Fibroblast of pulmonary artery (primary cell): ENCODE measurements at regions not wholly inside any gene's neighbourhood (a gene's known extent, or its start where the extent isn't known, plus 50 kb on each side); places are given as distances from the start of the nearest gene placed in this dataset.

ENCODE experiments used
- DNase-seq: peaks from one replicate; pipeline ENCODE4 v3.0.0-alpha.2; 2010; ENCODE audit warnings: low read depth
- H3K4me3 ChIP-seq: replicated peaks from 2 replicates; pipeline ENCODE4 v1.5.1; 2011; ENCODE audit warnings: low read depth, mild to moderate bottlenecking, control low read depth, low read length, moderate library complexity
- TF ChIP-seq, protein P1 (sequence below): IDR thresholded peaks from 2 replicates; pipeline ENCODE4 v1.5.1; 2011; ENCODE audit warnings: mild to moderate bottlenecking, control low read depth, low read length, inconsistent platforms; ENCODE audit errors: missing control alignments

DNA sequence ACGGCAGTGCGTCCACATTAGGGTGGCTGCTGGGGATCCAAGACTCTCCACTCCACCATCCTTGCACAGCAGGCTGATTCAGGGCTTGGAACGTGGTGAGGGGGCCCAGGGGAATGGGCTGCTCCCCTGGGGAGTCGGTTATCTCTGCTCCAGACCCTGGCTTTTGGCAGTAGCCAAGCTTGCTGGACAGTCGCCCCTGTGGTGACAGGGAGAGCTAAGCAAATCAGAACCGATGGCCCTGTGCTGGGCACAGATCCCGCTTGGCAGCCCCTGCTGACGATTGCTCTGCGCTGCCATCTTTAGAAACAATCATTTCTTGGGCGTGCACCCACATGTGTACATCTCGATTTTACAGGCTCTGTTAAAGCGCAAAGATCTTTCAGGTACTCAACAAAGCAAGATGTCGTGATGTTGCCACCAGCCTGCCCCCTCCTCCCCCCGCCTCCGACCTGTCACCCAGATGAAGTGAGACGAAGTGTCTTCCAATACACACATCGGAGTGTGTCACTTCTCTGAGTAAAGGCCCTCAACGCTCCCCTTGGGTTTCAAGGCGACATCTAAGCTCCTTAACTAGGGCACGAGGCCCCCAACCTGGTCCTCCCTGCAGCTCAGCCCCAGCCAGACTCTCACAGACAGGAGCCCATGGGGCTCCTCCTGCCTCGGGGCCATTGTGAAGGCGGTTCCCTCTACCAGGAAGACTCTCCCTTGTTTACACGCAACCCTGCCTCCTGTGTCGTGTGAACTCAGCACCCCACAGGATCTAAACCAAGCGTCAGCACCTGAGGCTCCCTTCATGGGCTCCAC, 55.6 kb downstream of the PITPNM2 start:
- no peak for DNase-seq
- no peak overlapping the region for H3K4me3 ChIP-seq
- TF ChIP-seq, protein P1, sequence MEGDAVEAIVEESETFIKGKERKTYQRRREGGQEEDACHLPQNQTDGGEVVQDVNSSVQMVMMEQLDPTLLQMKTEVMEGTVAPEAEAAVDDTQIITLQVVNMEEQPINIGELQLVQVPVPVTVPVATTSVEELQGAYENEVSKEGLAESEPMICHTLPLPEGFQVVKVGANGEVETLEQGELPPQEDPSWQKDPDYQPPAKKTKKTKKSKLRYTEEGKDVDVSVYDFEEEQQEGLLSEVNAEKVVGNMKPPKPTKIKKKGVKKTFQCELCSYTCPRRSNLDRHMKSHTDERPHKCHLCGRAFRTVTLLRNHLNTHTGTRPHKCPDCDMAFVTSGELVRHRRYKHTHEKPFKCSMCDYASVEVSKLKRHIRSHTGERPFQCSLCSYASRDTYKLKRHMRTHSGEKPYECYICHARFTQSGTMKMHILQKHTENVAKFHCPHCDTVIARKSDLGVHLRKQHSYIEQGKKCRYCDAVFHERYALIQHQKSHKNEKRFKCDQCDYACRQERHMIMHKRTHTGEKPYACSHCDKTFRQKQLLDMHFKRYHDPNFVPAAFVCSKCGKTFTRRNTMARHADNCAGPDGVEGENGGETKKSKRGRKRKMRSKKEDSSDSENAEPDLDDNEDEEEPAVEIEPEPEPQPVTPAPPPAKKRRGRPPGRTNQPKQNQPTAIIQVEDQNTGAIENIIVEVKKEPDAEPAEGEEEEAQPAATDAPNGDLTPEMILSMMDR, result no peak

DNA sequence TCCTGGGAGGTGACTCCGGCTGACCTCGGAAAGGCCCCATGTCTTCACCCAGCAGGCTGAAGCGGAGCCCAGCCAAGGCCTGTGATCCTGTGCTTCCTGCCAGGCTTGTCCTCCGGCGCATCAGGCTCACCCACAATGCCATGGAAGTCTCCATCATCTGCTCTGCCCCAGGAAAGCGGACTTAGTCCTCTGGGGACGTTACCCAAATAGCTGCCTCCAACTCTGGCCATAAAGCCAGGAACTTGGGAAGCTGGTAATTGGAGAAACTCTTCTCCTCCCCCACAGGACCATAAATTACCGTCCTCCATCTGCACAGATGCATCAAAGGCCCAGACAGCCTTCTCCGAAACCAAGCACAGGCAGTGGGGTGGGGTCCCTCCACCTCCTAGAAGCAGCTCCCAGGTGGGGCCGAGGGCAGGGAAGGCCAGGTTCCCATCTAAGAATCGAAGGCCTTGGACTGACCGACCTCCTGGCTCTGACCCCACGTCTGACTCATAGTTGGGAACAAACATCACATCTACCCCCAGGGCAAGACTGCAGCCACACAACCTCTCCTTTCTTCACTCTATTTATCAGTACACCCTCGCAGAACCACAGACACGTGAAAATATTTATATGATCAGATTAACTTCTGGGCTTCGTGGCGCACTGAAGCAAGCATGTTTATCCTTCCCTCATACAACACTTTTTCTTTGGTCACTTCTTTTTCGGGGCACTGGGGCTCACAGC, 56.4 kb downstream of the PITPNM2 start:
- DNase-seq, result peak; percentile 64
- TF ChIP-seq, protein P1, result no peak
- H3K4me3 ChIP-seq, result no peak overlapping the region

DNA sequence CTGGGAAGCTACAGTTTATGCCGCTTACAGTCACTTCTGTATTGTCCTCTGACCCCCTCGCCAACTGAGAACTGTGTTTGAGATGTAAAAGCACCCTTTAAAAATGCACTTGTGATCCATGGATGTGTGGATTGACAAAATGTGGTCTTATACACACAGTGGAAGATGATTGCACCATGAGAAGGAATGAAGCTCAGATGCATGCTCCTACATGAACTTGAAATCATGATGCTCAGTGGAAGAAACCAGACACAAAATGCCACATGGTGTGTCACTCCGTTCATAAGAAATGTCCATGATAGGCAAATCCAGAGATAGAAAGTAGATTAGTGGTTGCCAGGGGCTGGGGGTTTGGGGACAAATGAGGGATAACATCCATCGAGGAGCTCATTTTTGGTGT, 58.0 kb downstream of the PITPNM2 start:
- TF ChIP-seq, protein P1, result no peak
- H3K4me3 ChIP-seq, result no peak overlapping the region
- DNase-seq, result no peak

DNA sequence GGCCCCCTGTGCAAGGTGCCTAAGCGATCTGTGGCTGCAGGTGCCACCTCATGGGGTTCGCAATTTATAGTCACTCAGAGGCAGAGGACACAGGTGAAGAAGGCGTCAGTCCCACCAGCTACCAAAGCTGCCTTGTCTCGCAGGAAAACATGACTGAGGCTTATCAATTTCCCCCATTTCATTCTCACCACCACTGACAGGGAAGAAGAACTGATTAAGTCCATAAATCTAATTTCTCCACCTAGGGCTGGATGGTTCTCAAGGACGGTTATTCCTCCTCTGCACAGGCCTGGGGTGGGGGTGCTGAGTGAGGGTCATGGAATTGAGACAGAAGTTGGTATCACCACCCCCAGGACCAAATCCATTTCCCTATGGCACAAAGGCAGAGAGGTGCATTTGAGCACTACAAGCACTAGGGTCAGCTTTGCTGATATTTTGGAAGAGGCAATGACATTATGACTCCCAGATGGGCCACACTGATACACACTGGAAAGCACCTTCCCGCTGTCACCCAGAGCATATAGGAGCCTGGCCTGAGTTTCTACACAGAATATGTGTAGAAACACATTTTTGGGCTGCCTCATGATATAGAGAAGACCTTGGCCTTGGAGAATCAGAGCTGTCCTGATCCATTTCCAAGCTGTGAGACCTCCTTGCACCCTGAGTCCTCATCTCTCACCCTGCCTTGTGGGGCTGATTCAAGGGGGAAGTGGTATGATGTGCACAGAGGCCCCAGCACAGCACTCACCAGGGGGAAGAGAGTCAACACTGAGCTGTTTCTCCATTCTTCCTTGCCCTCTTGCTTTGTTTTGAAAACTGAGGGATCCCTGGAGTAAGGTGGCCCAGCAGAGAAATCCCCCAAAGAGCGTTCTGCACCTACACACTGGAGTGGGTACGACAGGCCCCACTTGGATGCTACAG, 59.4 kb downstream of the PITPNM2 start:
- no peak overlapping the region for H3K4me3 ChIP-seq
- DNase-seq, result no peak
- TF ChIP-seq, protein P1, result no peak

DNA sequence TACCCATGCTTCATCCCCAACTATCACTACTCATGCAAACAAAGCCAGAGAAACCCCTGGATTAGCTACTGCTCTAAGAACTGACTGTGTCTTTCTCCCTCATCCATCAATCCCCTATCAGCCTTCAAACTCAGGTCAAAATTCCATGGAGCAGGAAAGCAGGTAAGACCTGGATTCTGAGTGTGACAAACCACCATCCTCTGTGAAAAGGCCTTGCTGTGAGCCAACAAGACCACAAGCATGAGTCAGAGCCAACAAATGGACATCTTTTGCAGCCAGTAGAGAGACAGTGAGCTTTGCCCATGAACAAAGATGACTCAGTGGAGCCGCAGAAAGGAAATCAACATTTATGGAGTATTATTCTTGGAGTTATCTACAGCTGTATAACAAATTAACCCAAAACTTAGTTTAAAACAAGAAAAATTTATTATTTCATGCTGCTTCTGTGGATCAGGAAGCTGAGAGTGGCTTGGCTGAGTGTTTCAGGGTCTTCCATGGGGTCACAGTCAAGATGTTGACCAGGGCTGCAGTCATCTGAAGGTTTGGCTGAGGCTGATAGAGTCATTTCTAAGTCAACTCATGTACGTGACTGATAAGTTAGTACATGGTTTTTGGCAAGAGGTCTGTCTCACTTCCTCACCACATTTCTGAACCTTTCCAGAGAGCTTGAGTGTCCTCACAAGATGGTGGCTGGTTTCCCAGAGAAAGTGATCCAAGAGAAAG, 61.1 kb downstream of the PITPNM2 start:
- no peak overlapping the region for H3K4me3 ChIP-seq
- TF ChIP-seq, protein P1, result no peak
- DNase-seq, result peak; percentile 92

DNA sequence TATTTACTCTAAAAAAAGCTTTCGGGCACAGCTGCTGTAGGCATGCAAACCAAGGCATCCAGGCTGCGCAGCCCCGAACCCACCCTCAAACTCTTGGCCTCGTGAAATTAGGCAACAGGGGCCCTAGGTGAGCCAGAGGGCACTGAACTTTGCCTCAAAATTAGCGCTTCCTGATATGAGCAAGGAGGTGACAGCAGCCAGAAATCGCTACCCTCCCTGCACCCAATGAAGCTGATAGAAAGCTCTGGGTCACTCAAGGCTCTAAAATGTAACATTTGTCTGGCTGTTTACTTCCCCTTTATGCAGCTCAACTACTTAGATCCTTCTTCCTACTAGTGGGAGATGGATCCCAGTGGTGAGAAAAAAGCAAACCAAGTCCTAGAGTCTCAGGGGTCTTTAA, 61.8 kb downstream of the PITPNM2 start:
- DNase-seq, result no peak
- TF ChIP-seq, protein P1, result no peak
- H3K4me3 ChIP-seq, result no peak overlapping the region
